HFF-Myc (cell line): ENCODE measurements at regions not wholly inside any gene's neighbourhood (a gene's known extent, or its start where the extent isn't known, plus 50 kb on each side); places are given as distances from the start of the nearest gene placed in this dataset.

ENCODE experiments used
- DNase-seq: peaks from one replicate; pipeline ENCODE4 v3.0.0-alpha.2; 2011; ENCODE audit warnings: low read depth; ENCODE audit errors: extremely low read depth
- H3K4me3 ChIP-seq: replicated peaks from 2 replicates; pipeline ENCODE4 v1.5.1; 2011; ENCODE audit warnings: low read depth, mild to moderate bottlenecking, control low read depth, low read length
- TF ChIP-seq, protein P1 (sequence below): IDR thresholded peaks from 2 replicates; pipeline ENCODE4 v1.5.1; 2012; ENCODE audit warnings: mild to moderate bottlenecking, low read depth, low read length, control low read depth; ENCODE audit errors: missing control alignments

DNA sequence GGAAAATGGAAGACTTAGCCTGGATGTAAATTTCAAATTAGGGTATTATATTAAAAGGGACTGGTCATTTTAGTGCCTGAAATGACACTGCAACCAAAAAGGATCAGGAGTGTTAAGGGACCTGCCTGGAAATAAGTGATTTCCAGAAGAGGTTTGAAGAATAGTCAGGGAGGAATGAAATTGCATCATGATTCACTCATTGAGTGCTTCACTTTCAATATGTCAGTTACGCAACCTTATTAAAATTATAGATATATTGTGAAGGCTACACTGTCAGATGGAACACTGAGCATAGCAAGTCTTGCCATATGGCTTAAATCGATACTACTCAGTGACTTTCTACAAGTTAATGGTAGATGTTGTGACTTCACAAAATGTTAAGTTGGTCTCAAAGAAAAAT is 275.2 kb upstream of the DPYD start:
- TF ChIP-seq, protein P1, sequence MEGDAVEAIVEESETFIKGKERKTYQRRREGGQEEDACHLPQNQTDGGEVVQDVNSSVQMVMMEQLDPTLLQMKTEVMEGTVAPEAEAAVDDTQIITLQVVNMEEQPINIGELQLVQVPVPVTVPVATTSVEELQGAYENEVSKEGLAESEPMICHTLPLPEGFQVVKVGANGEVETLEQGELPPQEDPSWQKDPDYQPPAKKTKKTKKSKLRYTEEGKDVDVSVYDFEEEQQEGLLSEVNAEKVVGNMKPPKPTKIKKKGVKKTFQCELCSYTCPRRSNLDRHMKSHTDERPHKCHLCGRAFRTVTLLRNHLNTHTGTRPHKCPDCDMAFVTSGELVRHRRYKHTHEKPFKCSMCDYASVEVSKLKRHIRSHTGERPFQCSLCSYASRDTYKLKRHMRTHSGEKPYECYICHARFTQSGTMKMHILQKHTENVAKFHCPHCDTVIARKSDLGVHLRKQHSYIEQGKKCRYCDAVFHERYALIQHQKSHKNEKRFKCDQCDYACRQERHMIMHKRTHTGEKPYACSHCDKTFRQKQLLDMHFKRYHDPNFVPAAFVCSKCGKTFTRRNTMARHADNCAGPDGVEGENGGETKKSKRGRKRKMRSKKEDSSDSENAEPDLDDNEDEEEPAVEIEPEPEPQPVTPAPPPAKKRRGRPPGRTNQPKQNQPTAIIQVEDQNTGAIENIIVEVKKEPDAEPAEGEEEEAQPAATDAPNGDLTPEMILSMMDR = no peak
- H3K4me3 ChIP-seq = no peak overlapping the region
- DNase-seq = no peak

DNA sequence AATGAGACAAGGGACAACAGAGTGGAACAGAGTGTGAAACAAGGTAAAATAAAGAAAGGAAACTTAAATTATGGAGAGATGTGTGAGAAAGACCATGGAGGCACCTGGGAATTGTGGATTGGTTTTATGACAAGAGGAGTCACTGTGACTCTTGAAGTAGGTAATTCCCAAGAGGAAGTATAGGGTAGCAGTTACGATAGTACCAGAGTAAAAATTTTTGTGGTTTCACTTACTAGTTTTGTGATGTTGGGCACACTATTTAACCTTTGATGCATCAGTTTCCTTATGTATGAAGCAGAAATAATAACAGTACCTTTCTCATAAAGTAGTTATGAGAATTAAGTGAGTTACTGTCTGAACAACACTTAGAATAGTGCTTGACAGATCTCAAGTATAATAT is 267.9 kb upstream of the DPYD start:
- H3K4me3 ChIP-seq = no peak overlapping the region
- DNase-seq = no peak
- TF ChIP-seq, protein P1 = no peak

DNA sequence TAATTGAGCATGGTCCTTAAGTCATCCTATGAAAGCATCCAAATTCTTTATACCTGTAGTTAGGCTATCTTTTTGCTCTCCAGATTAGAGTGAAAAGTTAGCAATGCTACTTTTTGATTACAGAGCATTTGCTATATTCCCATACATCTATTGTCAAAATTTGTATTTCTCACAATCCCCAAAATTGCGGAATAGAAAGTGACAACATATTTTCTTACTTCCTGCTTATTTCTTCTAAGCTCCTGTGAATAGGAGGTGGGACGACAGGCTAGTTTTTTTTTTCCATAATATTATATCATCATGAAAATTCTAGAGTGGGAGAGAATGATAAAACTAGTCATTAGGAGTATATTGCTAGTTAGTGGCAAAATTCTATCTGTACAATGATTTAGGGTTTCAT is 264.0 kb upstream of the DPYD start:
- TF ChIP-seq, protein P1 = no peak
- no peak for DNase-seq

DNA sequence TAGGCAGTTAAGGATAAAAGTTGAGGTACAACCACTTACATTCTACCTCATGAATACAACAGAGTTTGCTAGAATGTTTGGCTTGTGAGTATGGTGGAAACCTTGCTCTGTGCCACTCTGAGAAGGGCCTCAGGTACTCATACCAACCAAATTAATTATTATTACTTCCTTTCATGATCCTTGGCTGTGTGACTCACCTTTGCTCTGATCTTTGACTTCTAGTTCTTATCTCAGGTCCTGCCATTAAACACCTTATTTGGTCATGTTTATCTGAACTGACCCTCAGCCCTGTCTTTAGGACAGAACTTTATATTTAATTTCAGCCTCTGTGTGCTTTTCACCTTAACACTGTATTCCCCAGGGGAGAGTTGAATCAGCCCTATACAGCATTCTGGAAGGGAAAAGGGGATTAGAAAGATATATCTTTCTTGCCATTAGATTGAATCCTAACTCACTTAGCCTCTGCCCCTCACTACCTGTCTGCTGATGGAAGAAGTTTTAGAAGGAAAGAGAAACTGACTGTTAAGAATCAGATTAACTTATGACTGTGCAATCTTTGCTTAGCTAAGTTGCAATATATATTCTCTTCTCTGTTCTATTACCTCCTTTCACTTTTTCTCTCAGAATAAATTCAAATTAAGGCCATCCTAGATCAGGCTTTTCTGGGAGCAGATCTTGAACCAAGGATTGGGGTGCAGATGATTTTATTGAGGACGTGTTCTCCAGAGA is 260.4 kb upstream of the DPYD start:
- no peak for DNase-seq
- TF ChIP-seq, protein P1 = no peak
- H3K4me3 ChIP-seq = no peak overlapping the region

More for the DNA sequence above, 264.0 kb upstream of the DPYD start:
- H3K4me3 ChIP-seq = no peak overlapping the region

DNA sequence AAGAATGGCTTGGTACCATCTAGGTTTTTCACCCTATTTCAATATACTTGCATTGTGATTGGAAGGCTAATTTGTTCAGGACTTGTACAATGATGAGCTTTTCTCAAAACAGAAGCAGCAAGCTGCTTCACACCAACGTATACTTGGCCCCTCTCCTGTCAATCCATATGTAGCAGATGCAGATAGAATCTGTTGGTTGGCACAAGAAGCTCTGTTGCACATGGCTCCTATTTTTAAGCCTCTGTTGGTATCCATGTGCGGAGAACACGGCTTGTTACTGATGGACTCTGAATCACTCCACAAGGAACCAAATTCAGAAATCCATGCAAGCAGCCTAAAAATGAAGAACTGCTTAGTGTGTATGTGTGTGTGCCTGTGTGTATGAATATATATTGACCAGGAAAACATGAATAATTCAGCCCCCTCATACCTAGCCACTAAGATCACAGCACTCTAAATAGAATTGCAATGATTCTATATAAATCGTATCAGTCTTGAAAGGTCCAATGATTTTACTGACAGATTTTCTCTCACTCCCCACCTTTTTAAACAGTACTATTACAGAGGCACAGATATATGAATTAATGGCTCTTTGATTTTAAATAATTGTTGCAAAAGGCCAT is 258.4 kb upstream of the DPYD start:
- DNase-seq = no peak
- TF ChIP-seq, protein P1 = no peak
- no peak overlapping the region for H3K4me3 ChIP-seq

DNA sequence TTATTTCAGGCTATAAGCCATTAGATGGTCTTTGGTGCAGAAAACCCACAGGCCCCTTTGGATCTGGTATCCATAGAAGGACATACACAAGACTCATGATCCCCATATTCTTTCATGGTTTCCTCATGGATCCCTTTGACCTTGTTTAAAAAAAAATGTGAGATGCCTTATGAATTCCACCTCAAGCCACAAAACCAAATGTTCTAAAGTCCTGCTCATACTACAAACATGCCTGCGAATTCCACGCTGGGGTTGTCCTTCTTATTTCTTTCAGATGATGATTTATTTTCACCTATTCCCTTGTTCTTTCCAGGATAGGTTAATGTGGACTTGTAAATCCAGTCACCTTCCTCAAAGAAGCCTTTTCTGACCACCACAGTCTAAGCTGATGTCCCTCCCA is 256.9 kb upstream of the DPYD start:
- H3K4me3 ChIP-seq = no peak overlapping the region
- DNase-seq = no peak
- TF ChIP-seq, protein P1 = no peak

DNA sequence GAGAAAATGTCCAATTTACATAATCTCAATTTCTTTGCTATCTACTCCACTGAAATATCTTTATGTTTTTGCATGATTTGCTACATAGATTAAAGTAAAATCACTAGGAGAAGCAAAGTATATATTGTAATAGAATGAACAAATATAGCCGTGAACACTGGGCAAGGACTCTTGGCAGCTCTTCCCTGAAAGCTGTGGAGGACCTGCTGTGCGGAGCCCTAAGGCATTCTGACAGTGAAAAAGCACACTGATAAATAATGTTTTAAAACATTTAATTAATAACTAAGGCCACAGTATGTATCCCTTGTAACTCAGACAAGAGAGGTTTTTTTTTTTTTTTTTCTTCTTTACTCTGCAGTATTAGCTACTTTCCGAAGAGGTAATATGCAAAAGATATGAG is 256.1 kb upstream of the DPYD start:
- TF ChIP-seq, protein P1 = no peak
- no peak overlapping the region for H3K4me3 ChIP-seq
- no peak for DNase-seq
